Hepatocyte (in vitro differentiated cells): ENCODE measurements at regions not wholly inside any gene's neighbourhood (a gene's known extent, or its start where the extent isn't known, plus 50 kb on each side); places are given as distances from the start of the nearest gene placed in this dataset.

Experiments used
- CTCF ChIP-seq: fragments of 200-600 bp; sonication (generic); IDR thresholded peaks from 2 replicates; pipeline ENCODE4 v1.5.1; 2016; ENCODE audit warnings: antibody characterized with exemption, mild to moderate bottlenecking; ENCODE audit not compliant: poor library complexity
- EZH2 ChIP-seq: fragments of 200-600 bp; sonication (generic); IDR thresholded peaks from 2 replicates; pipeline ENCODE4 v1.6.1; 2016; ENCODE audit warnings: antibody characterized with exemption, mild to moderate bottlenecking, borderline replicate concordance
- EZH2phosphoT487 ChIP-seq: fragments of 200-600 bp; sonication (generic); IDR thresholded peaks from one replicate; pipeline ENCODE4 v1.6.1; 2018; ENCODE audit warnings: antibody characterized with exemption, mild to moderate bottlenecking, low read depth, moderate library complexity; ENCODE audit not compliant: unreplicated experiment, severe bottlenecking

DNA sequence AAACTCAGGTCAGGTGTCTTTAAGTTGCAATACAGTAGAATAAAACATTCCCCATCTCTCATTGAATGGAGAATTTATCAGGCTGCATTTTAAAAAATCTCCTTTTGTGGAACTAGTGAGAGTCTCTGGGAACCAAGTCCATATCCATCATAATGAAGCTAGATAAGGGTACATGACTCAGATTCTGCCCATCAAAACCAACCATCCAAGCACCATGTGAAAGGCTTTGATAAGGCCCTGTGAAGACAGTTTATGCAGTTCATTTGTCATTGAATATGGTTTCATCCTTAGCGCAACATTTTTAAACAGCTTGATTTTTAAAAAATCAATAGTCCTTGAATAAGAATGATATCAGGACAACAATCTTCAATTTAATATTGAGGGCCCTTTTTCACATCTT lies 56.3 kb upstream of the DIAPH3 start:
- TF ChIP-seq CTCF = no peak
- no peak for TF ChIP-seq EZH2
- TF ChIP-seq EZH2phosphoT487 = no peak
